NOMO-1 treated with dmso at 0.1 percent for 144 hours (cell line): ENCODE measurements at regions not wholly inside any gene's neighbourhood (a gene's known extent, or its start where the extent isn't known, plus 50 kb on each side); places are given as distances from the start of the nearest gene placed in this dataset.

Experiments used
- DNase-seq: peaks from one replicate; lab custom pipeline; 2025; ENCODE audit not compliant: unreplicated experiment; lab: John Stamatoyannopoulos, UW

DNA sequence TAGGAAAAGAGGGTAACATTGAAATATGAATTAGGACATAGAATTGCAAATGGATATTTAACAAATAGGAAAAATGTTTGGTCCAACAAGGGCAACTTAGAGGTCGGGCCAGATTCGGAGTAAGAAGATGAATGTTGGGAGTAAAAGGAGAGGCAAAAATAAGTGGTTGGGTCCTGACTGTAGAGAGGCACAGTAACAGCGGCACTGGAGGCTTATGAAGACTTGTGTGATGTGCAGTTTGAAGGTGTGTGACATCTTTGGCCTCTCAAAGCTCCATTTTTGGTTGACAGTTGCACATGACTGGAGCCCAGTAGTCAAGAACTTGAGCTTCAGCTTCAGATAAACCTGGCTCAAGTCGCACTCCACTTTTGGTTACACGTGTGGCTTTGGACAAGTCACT lies 109.9 kb upstream of the PAXBP1 start:
- no peak for DNase-seq

DNA sequence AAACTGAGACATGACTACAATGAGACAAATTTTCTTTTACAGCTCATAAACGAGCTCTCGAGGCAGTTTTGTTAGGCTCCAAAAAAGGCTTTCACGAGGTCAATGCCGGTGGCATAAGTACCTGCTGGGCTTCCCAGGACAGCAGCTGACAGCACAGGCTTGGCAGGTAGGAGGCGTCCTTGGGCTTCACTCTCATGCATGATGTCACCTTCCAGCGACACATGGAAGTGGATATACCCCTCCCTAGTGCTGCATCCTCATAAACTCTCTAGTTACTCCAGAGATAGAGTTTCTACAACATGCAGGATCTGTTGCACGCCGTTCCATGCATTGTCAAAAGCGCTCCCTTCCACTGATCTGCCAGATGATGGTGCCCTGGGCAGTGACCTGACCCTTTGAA lies 112.5 kb upstream of the PAXBP1 start:
- DNase-seq = no peak

DNA sequence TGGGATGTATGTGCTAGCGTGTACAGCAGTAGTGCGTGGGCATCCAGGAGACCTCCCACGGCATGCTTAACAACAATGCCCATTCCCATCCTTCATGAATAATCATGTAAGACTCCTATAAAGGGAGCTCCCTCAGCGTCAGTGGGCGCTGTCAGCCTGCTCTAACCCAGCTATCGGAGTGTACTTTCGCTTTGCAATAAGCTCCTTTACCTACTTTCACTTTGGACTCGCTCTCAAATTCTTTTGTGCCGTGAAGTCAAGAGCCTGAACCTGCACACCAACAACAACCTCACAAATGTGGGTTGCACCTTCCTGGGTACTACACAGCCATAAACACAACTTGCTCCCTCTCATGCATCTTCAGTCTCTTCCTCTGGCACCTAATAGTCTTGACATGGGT lies 114.8 kb upstream of the PAXBP1 start:
- no peak for DNase-seq

DNA sequence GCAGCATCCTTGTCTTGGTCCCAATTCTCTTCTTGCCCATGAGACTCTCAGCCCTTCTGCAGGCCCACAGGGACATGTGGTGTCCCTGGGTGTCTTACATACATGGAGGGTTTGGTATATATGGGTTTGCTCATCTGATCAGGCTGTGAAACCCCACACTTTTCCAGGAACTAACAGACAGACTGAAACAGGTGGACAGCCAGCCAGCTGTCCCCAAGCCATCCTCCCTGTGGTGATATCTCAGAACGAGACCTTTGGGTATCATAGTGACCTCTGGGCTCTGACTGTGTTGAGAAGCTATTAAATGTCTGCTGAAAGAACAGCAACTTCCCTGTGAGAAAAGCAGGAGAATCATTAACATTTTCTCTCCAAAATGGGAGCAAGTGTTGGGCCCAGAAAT lies 115.5 kb upstream of the PAXBP1 start:
- DNase-seq = no peak

DNA sequence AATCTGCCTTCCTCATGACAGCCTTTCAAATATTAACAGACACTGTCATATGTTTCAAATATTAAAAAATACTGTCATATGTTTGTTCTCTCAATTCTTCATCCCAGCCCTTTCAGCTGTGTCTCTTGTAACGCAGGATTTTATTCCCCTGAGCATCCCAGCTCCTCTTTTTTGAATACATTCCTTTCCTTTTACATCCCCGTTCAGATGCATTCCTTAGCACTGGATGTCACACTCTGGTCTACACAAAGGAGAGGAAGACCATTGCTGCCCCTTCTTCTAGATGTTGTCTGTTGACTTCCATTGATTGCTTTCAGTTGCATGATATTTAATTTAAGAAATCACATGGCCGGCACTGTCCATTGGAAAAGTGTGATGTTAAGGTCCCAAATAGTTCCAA lies 117.4 kb upstream of the PAXBP1 start:
- no peak for DNase-seq

DNA sequence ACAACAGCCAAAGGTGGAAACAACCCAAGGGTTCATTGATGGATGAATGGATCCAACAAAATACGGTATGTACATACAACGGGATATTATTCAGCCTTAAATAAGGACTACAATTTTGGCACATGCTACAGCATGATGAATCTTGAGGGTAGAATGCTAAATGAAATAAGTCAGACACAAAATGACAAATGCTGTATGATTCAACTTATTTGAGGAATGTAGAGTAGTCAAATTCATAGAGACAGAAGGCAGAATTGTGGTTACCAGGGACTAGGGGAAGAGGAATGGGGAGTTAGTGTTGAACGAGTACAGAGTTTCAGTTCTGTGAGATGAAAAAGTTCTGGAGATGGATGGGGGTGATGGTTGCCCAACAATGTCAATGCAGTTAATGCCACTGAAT lies 118.0 kb upstream of the PAXBP1 start:
- no peak for DNase-seq

DNA sequence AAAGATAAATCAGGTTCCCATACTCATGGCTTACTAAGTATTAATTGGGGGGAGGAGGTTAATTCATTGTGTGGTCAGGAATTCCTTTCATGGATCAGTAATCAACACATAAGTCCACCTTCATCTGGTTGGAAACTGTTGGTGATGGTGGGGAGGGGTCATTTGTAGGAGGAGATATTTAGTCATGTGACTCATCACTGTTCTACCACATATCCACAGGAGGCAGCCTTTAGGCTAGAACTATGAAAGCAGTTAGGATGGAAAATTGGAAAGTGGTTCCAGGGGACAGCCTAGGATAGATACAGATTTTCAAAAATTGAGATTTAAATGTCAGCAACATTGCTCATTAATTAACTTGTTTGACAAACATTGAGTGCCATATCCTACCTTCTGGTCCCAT lies 122.8 kb upstream of the PAXBP1 start:
- no peak for DNase-seq

DNA sequence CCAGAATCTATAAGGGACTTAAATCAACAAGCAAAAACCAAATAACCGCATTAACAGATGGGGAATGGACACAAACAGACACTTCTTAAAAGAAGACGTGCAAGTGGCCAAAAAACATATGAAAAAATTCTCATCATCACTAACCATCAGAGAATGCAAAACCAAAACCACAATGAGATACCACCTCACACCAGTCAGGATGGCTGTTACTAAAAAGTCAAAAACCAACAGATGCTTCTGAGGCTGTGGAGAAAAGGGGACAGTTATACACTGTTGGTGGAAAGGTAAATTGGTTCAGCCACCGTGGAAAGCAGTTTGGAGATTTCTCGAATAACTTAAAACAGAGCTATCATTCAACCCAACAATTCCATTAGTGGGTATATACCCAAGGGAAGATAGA lies 124.9 kb upstream of the OLIG2 start:
- no peak for DNase-seq

DNA sequence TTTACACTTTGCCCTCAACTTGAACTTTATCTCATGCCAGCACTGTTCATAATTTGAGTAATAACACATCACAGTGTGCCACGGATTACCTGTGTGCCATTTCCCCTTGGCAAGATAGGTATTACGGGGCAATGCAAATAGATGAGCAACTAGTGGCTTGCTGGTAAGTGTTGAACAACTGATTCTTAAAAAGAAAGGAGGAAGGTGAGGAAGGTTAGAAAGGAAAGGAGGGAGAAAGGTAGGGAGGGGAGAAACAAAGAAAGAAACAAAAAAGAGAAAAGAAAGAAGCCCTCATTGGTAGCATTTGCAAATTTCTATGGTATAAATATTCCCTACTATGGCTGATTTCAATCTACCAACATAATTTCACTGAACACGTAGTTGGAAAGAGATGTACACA lies 118.2 kb upstream of the OLIG2 start:
- no peak for DNase-seq

DNA sequence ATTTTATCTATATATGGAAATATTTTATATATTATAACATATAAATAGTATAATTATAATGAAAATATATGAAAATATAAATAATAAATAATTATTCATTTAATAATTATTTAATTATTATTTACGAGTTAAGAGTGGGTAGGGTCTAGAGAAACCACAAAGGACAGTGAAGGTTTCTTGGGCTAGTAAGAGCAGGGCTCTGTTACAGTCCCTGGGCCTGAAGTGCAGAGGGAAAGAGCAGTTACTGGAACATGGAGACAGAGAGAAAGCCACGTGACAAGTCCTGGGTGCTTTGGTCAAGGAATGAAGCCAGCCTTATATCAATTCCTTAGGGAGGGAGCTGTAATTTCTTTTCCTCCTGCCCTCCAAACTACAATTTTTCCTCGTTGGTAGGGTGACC lies 117.2 kb upstream of the OLIG2 start:
- DNase-seq = peak; percentile 2

DNA sequence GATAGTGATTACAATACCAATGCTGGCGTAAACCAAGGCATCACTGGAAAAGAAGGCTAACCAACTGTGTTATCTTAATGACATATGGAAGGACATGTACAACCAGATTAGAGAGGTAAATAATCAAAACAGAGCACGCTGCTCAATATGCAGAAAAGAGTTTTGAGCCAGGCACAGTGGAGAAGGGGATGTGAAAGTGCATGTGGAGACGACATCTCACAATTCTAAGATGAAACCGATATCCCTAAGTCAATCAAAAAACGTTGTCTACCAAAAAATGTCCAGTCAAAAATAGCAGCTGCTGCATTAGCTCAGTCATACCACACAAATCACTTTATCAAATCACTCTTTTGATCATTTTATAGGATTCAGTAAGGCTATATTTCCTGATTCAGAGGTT lies 116.3 kb upstream of the OLIG2 start:
- DNase-seq = no peak

DNA sequence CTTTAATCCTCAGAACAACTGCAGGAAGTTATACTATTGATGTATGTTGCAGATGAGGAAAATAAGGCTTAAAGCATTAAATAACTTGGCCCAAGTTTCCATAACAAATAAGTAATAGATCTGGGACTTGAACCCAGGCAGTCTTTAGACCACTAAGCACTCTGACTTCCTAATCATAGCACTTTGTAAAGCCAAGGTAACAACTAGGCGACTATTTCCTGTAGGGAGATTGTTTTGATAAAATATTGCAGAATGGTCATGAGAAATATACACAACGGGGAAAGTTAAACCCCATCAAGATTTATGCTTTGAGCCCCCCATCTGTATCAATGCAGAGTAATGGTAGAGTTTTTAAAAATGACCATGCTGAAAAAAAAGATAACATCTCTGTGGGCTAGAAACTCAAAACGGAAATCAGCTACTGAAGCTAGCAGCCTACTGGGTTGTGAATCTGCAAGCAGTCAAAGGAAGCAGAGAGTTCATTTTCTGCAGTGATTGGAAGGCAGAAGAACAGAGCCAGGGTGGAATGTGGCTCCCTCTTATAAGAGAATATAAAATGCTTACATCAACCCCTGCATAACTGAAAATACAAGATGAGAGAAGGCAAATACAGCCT lies 111.2 kb upstream of the OLIG2 start:
- DNase-seq = no peak

DNA sequence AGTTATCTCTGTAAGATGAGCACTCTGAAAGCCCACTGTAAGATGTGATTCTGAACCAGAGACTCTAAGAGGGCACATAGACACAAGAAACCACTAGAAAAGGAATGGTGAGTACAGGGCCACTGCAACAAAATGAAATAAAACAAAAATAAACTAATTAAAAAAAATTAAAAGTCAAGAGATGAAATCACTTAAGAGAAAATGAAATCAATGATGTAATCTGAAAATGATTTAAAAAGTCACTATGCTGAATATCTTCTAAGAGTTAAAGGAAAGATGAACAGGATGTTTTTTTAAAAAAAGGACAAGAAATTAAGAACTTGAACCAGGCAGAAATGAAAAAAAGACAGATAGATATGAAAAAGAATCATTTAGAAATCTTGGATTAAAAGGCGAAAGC lies 110.6 kb upstream of the OLIG2 start:
- no peak for DNase-seq

DNA sequence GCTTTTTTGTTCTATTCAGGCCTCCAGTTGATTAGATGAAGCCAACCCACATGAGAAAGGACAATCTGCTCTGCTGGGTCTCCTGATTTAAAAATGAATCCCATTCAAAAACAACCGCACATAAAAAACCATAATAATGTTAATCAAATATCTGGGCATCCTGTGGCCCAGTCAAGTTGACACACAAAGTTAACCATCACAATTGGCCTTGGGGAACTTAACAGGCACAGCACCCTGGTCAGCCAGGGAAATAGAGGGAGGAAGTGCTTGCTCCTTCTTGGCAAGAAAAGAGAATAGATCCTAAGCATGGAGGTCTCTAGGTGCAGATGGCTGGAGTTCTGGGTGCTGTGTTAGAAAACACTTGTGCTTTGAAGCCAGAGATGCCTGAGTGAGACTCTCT lies 109.6 kb upstream of the OLIG2 start:
- no peak for DNase-seq

DNA sequence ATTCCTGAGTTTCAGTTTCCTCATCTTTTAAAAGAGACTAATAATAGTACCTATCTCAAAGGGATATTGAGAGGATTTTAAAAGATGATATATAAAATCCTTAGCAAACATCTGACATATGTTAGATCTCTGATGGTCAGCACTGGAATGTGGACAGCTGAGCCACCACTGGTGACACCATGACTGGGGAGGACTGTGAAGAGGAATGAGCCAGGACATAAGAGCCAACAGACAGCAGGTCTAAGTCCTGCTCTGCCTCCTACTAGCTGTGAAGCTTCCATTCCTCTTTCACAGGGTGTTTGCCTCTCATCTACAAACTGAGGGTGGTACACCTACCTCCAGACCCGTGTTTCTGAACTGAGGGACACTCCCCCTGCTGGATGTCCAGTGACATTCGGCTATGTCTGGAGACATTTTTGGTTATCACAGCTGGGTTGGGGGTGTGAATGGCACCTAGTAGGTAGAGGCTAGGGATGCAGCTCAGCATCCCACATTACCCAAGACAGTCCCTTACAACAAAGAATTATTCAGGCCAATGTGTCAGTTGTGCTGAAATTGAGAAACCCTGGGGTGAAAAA lies 109.1 kb upstream of the OLIG2 start:
- no peak for DNase-seq

DNA sequence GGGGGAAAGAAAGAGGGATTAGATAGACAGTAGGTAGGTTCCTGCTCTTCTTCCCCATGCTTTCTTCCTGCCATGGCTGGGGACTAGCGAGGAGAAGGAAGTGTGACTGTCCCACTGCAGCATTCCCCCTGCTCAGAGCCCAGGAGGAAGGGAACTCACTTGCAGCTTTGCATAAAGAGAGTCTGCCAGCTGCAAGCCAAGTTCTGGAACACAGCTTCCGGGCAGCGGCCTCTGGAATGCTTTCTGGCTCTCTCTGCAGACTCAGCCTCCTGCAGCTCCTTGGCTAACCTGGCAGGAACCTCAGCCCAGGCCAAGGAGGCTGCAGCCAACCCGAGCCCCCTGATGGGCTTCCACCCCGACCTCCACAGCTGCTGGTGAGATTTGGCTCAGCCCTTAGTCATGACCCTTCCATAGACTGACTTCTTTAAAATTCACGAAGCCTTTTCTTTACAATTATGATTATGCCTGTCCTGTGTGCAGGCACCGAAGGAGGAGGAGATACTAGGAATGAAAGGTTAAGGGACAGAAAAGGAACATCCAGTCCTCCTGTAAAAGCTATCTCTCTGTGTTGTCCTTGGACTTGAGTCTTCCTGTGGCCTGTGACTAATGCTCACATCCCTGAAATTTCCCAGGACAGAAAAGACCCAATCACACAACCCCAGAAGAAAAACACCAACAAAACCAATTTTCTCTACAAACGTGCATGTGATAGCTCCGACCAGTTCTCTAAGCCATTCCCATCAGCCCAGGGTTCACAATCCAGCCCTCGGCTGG lies 108.2 kb upstream of the OLIG2 start:
- DNase-seq = no peak

DNA sequence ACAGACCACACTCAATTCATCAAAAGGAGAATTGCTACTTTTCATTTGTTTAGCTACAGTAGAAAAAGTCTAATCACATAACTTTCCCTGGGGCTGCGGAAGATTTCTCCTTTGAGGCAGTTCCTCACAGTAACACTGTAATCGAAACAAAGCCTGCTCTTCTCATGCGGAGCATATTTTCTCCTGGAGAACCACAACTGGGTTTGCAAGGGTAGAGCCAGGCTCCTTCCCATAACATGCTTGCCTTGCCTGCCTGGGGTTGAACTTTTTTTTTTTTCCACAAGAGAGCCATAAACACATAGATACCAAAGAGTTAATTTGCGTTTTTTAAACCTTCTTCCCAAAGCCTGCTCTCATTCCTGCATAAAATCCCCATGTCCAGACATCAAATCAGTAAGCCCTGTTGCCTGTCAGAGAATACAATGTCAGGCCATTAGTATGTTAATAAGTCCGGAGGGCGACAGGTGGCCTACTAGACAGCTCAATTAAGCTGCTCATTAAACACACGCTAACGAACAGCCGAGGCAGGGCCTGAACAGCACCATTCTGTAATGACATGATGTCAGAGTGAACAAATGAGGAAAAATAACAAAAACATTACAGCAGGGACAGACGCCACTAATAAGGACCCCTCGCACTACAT lies 107.1 kb upstream of the OLIG2 start:
- DNase-seq = no peak

DNA sequence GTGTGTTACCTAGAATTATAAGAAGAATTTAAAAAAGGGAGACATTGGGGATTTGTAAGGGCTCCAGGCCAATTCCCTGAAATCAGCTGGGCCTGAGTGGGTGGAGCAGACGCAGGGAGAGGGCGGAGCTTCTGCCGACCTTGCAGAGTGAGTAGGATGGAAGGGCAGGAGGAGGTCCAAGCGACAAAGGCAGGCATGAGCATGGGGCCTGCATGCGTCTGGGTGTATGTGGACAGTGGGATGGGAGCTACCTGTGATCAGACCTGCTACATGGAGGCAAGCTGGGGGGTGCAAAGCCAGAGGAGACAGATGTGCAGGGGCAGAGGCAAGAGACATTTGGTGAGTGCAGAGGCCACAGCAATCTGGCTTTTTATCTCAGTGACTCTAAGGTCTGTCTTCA lies 105.3 kb upstream of the OLIG2 start:
- no peak for DNase-seq

DNA sequence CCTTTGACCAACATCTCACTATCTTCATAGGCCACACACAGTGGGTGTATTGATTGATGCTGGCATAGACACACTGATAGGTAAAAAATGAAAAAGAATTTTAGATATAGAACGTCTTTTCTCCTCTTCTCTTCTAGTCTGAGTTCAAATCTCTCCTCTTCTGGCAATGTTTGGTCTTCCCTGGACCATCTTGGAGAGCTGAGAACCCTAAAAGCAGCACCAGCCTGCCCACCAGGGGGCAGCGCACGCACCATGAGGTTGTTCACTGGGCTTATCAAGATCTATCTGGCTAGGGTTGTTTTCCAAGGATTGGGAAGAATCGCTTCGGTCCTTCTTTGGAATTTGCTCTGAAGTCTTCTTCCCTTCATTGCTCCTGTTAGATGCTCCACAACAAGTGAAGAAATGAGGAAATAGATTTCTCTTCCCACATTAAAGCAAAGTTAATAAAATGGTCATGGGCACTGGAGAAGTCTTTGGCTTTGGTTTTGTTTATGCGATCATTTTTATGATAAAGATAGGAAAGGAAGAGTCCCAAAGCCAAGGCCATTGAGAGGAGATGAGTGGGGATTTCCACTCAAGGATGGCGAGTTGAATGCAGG lies 104.0 kb upstream of the OLIG2 start:
- DNase-seq = no peak

DNA sequence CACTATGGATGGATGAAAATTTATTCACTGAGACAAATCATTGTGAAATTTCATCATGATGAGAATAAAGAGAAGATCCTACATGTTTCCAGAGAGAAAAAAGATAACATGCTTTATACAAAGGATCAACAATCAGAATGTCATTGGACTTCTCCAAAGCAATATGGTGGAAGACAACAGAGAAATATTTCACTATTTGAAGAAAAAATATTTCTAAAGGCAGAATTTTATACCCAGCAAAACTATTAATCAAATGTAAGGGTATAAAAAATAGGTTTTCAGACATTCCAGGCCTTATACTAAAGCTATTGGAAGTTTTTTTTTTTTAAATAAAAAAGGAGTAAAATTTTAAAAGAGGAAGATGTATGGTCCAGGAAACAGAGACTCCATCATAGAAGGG lies 100.6 kb upstream of the OLIG2 start:
- DNase-seq = no peak

DNA sequence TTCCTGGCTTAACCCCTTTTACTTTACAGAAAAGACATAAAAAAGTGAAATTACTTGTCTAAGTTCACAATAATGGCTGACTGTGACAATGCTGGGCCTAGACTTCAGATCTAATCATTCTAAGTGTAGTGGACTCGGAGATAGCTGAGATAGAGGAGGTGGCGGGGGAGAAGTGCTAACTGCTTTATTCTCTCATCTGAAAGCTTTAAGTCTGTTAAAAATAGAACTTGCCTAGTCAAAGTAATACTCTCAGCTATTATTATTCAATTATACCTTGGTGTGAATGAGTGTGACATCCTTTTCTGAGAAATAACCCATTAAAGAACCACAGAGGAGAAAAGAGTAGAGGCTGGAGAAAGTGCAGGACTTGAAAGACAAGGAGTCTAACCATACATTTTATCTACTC lies 96.1 kb upstream of the OLIG2 start:
- no peak for DNase-seq

DNA sequence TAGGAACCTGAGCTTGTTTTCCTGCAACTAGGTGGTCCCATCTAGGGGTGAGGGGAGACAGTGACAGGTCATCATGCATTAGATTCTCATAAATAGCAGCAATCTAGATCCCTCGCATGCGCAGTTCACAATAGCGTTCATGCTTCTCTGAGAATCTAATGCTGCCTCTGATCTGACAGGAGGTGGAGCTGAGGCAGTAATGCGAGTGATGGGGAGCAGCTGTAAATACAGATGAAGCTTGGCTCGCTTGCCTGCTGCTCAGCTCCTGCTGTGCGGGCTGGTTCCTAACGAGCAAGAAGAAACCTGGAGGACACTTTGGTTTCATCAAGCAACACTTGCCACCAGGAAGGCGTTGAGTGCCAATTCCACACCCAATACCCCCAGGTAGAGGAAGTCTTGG lies 95.1 kb upstream of the OLIG2 start:
- DNase-seq = no peak
